Sigmoid colon (tissue), 6 donors: ENCODE measurements at regions not wholly inside any gene's neighbourhood (a gene's known extent, or its start where the extent isn't known, plus 50 kb on each side); places are given as distances from the start of the nearest gene placed in this dataset.

Source experiments
- DNase-seq: peaks from one replicate; pipeline ENCODE4 v3.0.0-alpha.2; 2019
- H3K27ac ChIP-seq, 4 donors: fragments of 200-600 bp; sonication (generic); one replicate each; pipeline ENCODE4 v1.5.1; 2016 to 2019; ENCODE audit warnings: mild to moderate bottlenecking in 1 of 4
- H3K27me3 ChIP-seq, 3 donors: fragments of 200-600 bp; sonication (generic); one replicate each; pipeline ENCODE4 v1.5.1; 2019; ENCODE audit warnings: mild to moderate bottlenecking in 1 of 3
- H3K36me3 ChIP-seq, 4 donors: fragments of 200-600 bp; sonication (generic); one replicate each; pipeline ENCODE4 v1.5.1; 2016 to 2019
- H3K4me1 ChIP-seq, 4 donors: fragments of 200-600 bp; sonication (generic); one replicate each; pipeline ENCODE4 v1.5.1; 2017 to 2019
- H3K4me3 ChIP-seq, 4 donors: fragments of 200-600 bp; sonication (generic); one replicate each; pipeline ENCODE4 v1.5.1; 2017 to 2019; ENCODE audit warnings: mild to moderate bottlenecking in 2 of 4, moderate library complexity in 1 of 4
- H3K9me3 ChIP-seq, 4 donors: fragments of 200-600 bp in 3 of 4; sonication (generic) in 3 of 4; one replicate each; pipeline versions ENCODE4 v1.5.1 to v1.6.1; 2013 to 2019
- EP300 ChIP-seq, 4 donors: sonication (generic); formaldehyde crosslinking; IDR thresholded peaks; one replicate each; pipeline ENCODE4 v1.6.1; 2017; ENCODE audit warnings: antibody characterized with exemption in 4 of 4
- POLR2A ChIP-seq, 2 donors: fragments of 450-650 bp; IDR thresholded peaks; one replicate each; pipeline ENCODE4 v1.6.1; 2016; ENCODE audit warnings: antibody characterized with exemption in 2 of 2, mild to moderate bottlenecking in 2 of 2, moderate library complexity in 2 of 2
- POLR2AphosphoS5 ChIP-seq, 4 donors: sonication (generic); formaldehyde crosslinking; IDR thresholded peaks; one replicate each; pipeline ENCODE4 v1.6.1; 2017; ENCODE audit warnings: antibody characterized with exemption in 4 of 4
- WGBS, 2 donors: extraction: QIAGEN DNeasy Blood & Tissue Kit; methylation state at CpG; one replicate each; pipeline ENCODE4 v1.1.7; 2013; 5-methylcytosine and 5-hydroxymethylcytosine counted together
- intact Hi-C: fragments of 100-400 bp; cut with DNase I; formaldehyde crosslinking; loops from one replicate; pipeline ENCODE4 v1.15.1; 2023
- TF ChIP-seq, protein P1 (sequence below), 4 experiments: fragments of 450-650 bp in 3 of 4; fragments of 200-600 bp in 1 of 4; IDR thresholded peaks; one replicate each; pipeline ENCODE4 v1.5.1; 2016 to 2019; ENCODE audit warnings: antibody characterized with exemption in 4 of 4, mild to moderate bottlenecking in 3 of 4, moderate library complexity in 2 of 4
- donor health status: healthy with polysubstance abuse.
- donor health status: healthy.

DNA sequence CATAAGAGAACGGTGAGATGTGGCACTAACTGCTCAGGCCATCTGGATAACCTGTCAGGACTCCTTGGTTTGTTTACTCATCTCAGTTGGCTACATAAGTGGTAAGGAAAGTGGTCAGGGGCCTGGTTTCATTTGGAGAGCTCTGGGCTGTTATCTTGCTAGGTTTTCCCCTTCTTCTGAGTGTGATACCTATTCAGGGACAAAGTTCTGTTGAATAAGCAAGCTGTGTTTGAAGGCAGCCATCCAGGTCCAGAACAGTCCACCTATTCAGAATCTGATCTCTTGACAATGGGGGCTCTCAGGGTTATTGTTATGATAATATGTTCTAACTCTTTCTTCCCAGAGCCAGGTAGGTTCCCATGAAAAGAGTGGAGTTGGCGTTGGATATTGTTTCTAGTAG, 194.9 kb downstream of the PAH start:
- Histone ChIP-seq H3K4me3 (no peak overlapping the region), H3K27ac (no peak overlapping the region), H3K27me3 (no peaks in the 10 kb centered on the region), H3K9me3 (no peaks in the 10 kb centered on the region), H3K4me1 (no peaks in the 10 kb centered on the region), H3K36me3 (no peaks in the 10 kb centered on the region)
- intact Hi-C loops, result no loop called here
- DNase-seq, result no peak
- WGBS, 2 donors, result 83 to 87% methylated on average over 2 of the region's 2 CpGs
- TF ChIP-seq, protein P1, sequence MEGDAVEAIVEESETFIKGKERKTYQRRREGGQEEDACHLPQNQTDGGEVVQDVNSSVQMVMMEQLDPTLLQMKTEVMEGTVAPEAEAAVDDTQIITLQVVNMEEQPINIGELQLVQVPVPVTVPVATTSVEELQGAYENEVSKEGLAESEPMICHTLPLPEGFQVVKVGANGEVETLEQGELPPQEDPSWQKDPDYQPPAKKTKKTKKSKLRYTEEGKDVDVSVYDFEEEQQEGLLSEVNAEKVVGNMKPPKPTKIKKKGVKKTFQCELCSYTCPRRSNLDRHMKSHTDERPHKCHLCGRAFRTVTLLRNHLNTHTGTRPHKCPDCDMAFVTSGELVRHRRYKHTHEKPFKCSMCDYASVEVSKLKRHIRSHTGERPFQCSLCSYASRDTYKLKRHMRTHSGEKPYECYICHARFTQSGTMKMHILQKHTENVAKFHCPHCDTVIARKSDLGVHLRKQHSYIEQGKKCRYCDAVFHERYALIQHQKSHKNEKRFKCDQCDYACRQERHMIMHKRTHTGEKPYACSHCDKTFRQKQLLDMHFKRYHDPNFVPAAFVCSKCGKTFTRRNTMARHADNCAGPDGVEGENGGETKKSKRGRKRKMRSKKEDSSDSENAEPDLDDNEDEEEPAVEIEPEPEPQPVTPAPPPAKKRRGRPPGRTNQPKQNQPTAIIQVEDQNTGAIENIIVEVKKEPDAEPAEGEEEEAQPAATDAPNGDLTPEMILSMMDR (IDR thresholded peaks at IDR 0.05), result no peak
- TF ChIP-seq POLR2A (IDR thresholded peaks at IDR 0.05), result no peak
- no peak for TF ChIP-seq EP300 (IDR thresholded peaks at IDR 0.05)
- TF ChIP-seq POLR2AphosphoS5 (IDR thresholded peaks at IDR 0.05), result no peak

DNA sequence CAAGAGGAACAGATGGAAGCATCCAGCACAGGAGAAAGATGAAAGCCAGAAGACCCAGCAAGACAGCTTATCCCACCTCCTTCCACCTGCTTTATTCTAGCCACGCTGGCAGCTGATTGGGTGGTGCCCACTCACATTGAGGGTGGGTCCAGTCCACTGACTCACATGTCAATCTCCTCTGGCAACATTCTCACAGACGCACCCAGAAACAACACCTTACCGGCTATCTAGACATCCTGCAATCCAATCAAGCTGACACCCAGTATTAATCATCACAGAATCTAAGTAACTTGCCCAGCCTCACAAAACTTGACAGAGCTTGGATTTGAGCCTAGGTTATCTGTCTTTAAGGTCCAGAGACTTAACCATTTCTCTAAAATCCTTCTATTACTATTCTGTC, 208.9 kb downstream of the PAH start:
- TF ChIP-seq, protein P1 (IDR thresholded peaks at IDR 0.05), result no peak
- TF ChIP-seq EP300 (IDR thresholded peaks at IDR 0.05), result no peak
- no peak for TF ChIP-seq POLR2A (IDR thresholded peaks at IDR 0.05)
- TF ChIP-seq POLR2AphosphoS5 (IDR thresholded peaks at IDR 0.05), result no peak
- H3K27ac ChIP-seq, result no peak overlapping the region
- H3K36me3 ChIP-seq, result no peaks in the 10 kb centered on the region
- no peak overlapping the region for H3K4me3 ChIP-seq
- no peaks in the 10 kb centered on the region for H3K27me3 ChIP-seq
- intact Hi-C loops, result no loop called here
- H3K9me3 ChIP-seq, result peaks cover 0 to 1% (median 0%) of the 10 kb centered on the region in 4 donors
- DNase-seq, result no peak
- no peaks in the 10 kb centered on the region for H3K4me1 ChIP-seq
- 77 to 84% methylated on average over 3 of the region's 3 CpGs for WGBS, 2 donors

DNA sequence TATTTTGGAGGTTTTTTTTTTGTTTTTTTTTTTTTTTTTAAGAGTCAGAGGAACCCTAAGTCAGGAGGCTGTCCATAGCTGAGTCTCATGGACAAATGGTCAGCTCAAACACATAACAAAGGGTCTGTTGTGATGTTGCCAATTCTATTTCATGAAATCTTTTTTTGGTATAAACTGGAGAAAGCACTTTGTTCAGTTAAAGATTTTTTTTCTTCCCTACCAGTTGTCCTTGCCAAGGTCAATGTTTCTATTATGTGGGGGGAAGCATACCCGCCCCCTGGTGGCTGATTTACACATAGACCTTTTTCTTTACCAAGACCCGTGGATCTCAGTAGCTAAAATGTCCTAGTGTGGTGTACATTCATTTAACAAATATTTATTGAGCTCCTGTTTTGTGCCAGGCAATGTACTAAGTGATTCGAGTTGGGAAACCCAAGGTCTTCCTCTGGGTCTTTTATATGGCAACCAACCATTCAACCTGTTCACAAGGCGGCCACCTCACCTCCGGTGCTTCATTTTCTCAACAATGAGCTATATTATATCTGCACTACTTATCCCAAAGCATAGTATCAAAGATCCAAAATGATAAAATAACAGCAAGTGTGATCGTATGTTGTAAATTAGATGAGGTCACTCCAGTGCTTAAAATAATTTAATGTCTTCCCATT, 214.5 kb downstream of the PAH start:
- TF ChIP-seq, protein P1 (IDR thresholded peaks at IDR 0.05), result peak in 3 of 4 experiments; percentile 10 to 36 (median 19)
- TF ChIP-seq POLR2AphosphoS5 (IDR thresholded peaks at IDR 0.05), result no peak
- H3K36me3 ChIP-seq, result no peaks in the 10 kb centered on the region
- no peak overlapping the region for H3K27ac ChIP-seq
- intact Hi-C loops, result no loop called here
- 42 to 49% methylated on average over 6 of the region's 6 CpGs for WGBS, 2 donors
- no peak overlapping the region for H3K4me3 ChIP-seq
- peak; percentile 64 for DNase-seq
- H3K4me1 ChIP-seq, result no peaks in the 10 kb centered on the region
- no peaks in the 10 kb centered on the region for H3K27me3 ChIP-seq
- H3K9me3 ChIP-seq, result no peaks in the 10 kb centered on the region

DNA sequence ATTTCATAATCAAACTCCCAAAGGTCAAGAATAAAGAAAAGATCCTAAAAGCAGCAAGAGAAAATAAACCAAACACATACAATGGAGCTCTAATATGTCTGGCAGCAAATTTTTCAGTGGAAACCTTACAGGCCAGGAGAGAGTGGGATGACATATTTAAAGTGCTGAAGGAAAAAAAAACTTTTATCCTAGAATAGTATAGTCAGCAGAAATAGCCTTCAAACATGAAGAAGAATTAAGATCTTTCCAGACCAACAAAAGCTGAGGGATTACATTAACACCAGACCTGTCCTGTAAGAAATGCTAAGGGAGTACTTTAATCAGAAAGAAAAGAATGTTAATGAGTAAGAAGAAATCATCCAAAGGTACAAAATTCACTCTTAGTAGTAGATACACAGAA, 215.7 kb upstream of the IGF1 start:
- Histone ChIP-seq H3K4me3 (no peak overlapping the region), H3K27ac (no peak overlapping the region), H3K4me1 (no peaks in the 10 kb centered on the region), H3K9me3 (no peaks in the 10 kb centered on the region), H3K36me3 (no peaks in the 10 kb centered on the region), H3K27me3 (no peaks in the 10 kb centered on the region)
- intact Hi-C loops, result no loop called here
- no peak for DNase-seq
- TF ChIP-seq, protein P1 (IDR thresholded peaks at IDR 0.05), result no peak
- TF ChIP-seq POLR2AphosphoS5 (IDR thresholded peaks at IDR 0.05), result no peak
- TF ChIP-seq EP300 (IDR thresholded peaks at IDR 0.05), result no peak
- TF ChIP-seq POLR2A (IDR thresholded peaks at IDR 0.05), result no peak

DNA sequence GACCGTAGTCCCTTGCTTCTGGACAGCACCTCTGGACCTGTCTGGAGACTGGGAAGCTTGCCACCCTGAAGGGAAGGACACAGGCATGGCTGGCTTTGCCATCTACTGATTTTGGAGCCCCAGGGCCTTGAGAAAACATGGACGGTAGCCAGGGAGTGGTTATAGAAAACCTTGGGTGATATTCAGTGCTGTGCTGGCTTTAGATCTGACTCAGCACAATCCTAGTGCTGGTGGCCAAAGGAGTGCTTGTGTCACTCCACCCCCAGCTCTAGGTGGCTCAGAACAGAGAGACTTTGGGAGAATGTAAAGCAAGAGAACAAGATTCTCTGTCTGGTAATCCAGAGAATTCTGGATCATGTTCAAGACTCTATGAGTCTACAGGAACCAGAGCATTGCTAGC, 214.5 kb upstream of the IGF1 start:
- intact Hi-C loops, result no loop called here

More for the DNA sequence above, 214.5 kb upstream of the IGF1 start:
- H3K27me3 ChIP-seq, result no peaks in the 10 kb centered on the region
- no peak overlapping the region for H3K4me3 ChIP-seq
- H3K4me1 ChIP-seq, result no peaks in the 10 kb centered on the region
- no peak for DNase-seq
- WGBS, 2 donors, result 90% methylated on average over 2 of the region's 2 CpGs
- no peaks in the 10 kb centered on the region for H3K9me3 ChIP-seq
- no peaks in the 10 kb centered on the region for H3K36me3 ChIP-seq
- H3K27ac ChIP-seq, result no peak overlapping the region
- TF ChIP-seq, protein P1 (IDR thresholded peaks at IDR 0.05), result no peak
- TF ChIP-seq POLR2AphosphoS5 (IDR thresholded peaks at IDR 0.05), result no peak
- TF ChIP-seq POLR2A (IDR thresholded peaks at IDR 0.05), result no peak
